GM19351 (cell line): ENCODE measurements at regions not wholly inside any gene's neighbourhood (a gene's known extent, or its start where the extent isn't known, plus 50 kb on each side); places are given as distances from the start of the nearest gene placed in this dataset.

Experiments
- ATAC-seq: cut with Tn5 transposase; IDR thresholded peaks from one replicate; pipeline ENCODE4 v1.9.1; 2021; ENCODE audit warnings: mild to moderate bottlenecking, moderate library complexity; ENCODE audit not compliant: unreplicated experiment

- no peak for ATAC-seq
Measured at GRCh38 chr1:104787866-104788510, 1038.3 kb downstream of the AMY1C start.

GRCh38 chr1:104791030-104791429, 1041.3 kb downstream of the AMY1C start:
- ATAC-seq: no peak

- no peak for ATAC-seq
Measured at GRCh38 chr1:104794035-104794434, 1044.3 kb downstream of the AMY1C start.

GRCh38 chr1:104795931-104796330, 1046.2 kb downstream of the AMY1C start:
- no peak for ATAC-seq

- ATAC-seq: no peak
Measured at GRCh38 chr1:104797982-104798381, 1048.3 kb downstream of the AMY1C start.

GRCh38 chr1:104801344-104801743, 1051.6 kb downstream of the AMY1C start:
- no peak for ATAC-seq

- ATAC-seq: no peak
Measured at GRCh38 chr1:104804147-104804546, 1054.4 kb downstream of the AMY1C start.

- no peak for ATAC-seq
Measured at GRCh38 chr1:104807590-104807989, 1057.9 kb downstream of the AMY1C start.

- no peak for ATAC-seq
Measured at GRCh38 chr1:104825401-104825800, 1075.7 kb downstream of the AMY1C start.

- no peak for ATAC-seq
Measured at GRCh38 chr1:104830534-104830933, 1080.8 kb downstream of the AMY1C start.

GRCh38 chr1:104852151-104852550, 1102.5 kb downstream of the AMY1C start:
- no peak for ATAC-seq

GRCh38 chr1:104853276-104853675, 1103.6 kb downstream of the AMY1C start:
- no peak for ATAC-seq

- no peak for ATAC-seq
Measured at GRCh38 chr1:104854529-104854928, 1104.8 kb downstream of the AMY1C start.

GRCh38 chr1:104855550-104855949, 1105.9 kb downstream of the AMY1C start:
- no peak for ATAC-seq

GRCh38 chr1:104856091-104856490, 1106.4 kb downstream of the AMY1C start:
- no peak for ATAC-seq

GRCh38 chr1:104856518-104856917, 1106.8 kb downstream of the AMY1C start:
- no peak for ATAC-seq

GRCh38 chr1:104868794-104869193, 1119.1 kb downstream of the AMY1C start:
- ATAC-seq: peak; percentile 69

GRCh38 chr1:104874044-104874443, 1124.3 kb downstream of the AMY1C start:
- ATAC-seq: peak; percentile 84

- ATAC-seq: no peak
Measured at GRCh38 chr1:104878203-104878909, 1128.7 kb downstream of the AMY1C start.

GRCh38 chr1:104884939-104885338, 1135.2 kb downstream of the AMY1C start:
- ATAC-seq: no peak

GRCh38 chr1:104905322-104905721, 1155.6 kb downstream of the AMY1C start:
- peak; percentile 55 for ATAC-seq

GRCh38 chr1:104906141-104906540, 1156.4 kb downstream of the AMY1C start:
- peak; percentile 36 for ATAC-seq

GRCh38 chr1:104919188-104919587, 1169.5 kb downstream of the AMY1C start:
- ATAC-seq: no peak
